Left ventricle myocardium superior (tissue), 1 donor: ENCODE measurements at regions not wholly inside any gene's neighbourhood (a gene's known extent, or its start where the extent isn't known, plus 50 kb on each side); places are given as distances from the start of the nearest gene placed in this dataset.

Experiments used
- ATAC-seq: fragments of 200-7000 bp; cut with Tn5 transposase; one replicate; pipeline ENCODE4 v1.9.1; 2020; ENCODE audit warnings: mild to moderate bottlenecking, moderate library complexity
- DNase-seq: peaks from one replicate; pipeline ENCODE4 v3.0.0-alpha.2; 2020
- intact Hi-C: fragments of 100-400 bp; cut with micrococcal nuclease; formaldehyde crosslinking; loops from one replicate; pipeline ENCODE4 v1.11.0; 2022
- donor health status: DM: no; HTN: yes; CAD: no; lungs with severe emphysema.

DNA sequence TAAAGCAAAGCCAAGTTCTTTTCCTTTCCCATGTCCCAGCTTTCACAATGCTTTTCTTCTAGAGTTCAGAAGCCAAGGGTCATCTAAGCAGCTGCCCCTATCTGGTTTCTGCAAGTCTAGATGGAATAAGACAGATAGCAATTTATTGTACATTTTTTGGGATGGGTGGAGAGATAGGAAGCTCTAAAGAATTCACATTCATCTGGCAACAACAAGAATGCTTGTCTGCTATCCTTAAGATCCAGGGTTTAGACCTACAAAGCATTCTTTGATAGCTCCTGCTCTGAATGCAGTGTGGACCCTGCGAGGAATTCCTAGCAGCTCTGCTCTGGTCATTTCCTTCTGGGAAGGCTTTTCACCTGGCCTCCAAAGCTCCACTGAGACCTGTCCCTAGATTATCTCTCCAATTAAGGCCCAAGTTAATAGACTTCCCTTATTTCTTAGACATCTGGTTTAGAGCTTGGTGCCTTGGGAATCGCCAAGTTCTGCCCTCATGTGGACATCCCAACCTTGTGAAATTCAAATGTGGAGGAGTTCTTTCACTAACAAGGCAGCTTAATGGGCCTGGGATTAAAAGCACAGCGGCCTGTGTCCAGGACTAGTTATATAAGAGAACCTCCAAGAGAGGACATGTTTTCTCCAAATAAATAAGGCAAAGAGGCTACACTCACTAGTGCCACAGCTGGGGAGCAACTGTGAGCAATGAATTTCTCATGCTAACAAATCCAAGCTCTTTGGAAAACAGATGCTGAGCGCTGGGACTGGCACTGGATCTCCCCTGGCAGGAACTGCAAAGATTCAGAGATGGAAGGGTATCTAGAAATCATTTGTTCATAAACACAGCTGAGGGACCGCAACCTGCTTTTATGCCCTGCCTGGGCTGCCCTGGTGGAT, 384.5 kb upstream of the DDHD1 start:
- DNase-seq (peak; percentile 28), ATAC-seq (peak; percentile 10)
- intact Hi-C loops, result loop anchor here (10.0 kb wide), 1 partner anchor 797 kb away; no protein-coding TSS in a partner anchor

- ATAC-seq, result no peak
- DNase-seq, result no peak
- intact Hi-C loops, result loop anchor here (10.0 kb wide), 1 partner anchor 798 kb away; no protein-coding TSS in a partner anchor
These were observed 383.3 kb upstream of the DDHD1 start for GRCh38 chr14:53536446-53536845.

- DNase-seq (no peak), ATAC-seq (no peak)
- intact Hi-C loops, result loop anchor here (10.0 kb wide), 1 partner anchor 800 kb away; no protein-coding TSS in a partner anchor
These were observed 381.7 kb upstream of the DDHD1 start for GRCh38 chr14:53534841-53535240.

DNA sequence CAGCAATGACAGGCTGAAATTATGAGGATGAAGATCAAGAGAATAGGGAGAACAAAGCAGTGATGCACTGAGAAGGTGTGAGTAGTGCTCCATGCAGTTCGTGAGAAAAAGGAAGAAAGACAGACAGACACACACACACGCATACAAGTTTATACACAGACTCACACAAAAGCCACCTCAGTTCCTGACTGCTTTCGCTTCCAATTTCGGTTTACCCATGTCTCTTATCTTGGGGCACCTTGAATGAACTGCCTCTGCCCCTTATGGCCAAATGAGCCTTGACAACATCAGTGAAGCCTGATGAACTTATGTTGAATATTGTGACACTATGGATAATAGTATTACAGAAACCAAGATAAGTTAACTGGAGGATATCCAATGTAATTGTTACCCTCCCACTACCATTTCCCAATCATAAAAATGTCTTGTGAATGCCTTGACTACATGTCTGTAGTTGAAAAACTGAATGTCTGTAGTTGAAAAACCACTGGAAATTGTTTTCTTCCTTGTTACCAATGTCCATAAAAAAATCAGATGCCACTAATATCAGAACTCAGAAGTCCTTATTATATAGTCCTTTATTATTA, 380.4 kb upstream of the DDHD1 start:
- intact Hi-C loops, result loop anchor here (10.0 kb wide), 1 partner anchor 801 kb away; no protein-coding TSS in a partner anchor
- DNase-seq (no peak), ATAC-seq (no peak)

DNA sequence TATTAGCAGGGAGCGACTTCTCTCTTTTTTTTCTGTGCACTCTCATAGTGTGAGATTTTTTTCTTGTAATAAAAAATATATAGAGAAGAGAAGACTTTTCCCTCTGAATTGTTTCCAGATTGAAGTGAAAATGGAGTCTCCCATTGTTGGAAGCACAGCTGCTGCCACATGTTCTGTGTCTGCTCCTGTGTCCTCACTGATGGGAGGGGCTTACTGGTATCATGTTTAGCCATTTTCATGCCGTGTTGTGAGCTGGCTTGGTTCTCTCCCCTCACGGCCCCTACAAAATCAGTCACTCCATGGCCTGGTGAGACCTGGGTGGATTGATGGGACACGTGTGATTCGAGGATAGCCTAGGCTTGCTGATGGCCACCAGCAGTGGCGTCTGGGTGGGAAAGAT, 379.7 kb upstream of the DDHD1 start:
- peak; percentile 40 for ATAC-seq
- intact Hi-C loops, result loop anchor here (10.0 kb wide), 1 partner anchor 802 kb away; no protein-coding TSS in a partner anchor
- peak; percentile 27 for DNase-seq

DNA sequence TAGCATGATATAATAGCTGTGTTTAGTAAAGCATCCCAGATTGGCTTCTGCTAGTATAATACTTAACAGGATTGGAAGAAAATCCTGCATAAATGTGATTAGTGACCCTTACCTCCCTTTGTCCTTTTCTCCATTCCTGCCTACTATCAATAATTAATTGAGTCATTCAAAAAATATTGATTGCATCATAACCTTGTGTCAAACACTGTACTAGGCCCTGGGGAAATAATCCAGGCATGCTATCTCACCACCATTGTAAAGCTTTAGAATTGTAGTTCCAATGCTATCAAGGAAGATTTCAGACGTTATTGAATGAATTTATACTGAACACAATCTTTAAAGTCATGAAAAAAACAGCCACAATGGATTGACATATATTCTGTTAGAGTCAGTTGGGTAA, 378.6 kb upstream of the DDHD1 start:
- intact Hi-C loops, result loop anchor here (10.0 kb wide), 1 partner anchor 803 kb away; no protein-coding TSS in a partner anchor
- ATAC-seq, result no peak
- no peak for DNase-seq

GRCh38 chr14:53531156-53531555, 378.0 kb upstream of the DDHD1 start:
- intact Hi-C loops, result loop anchor here (10.0 kb wide), 1 partner anchor 804 kb away; no protein-coding TSS in a partner anchor
- no peak for ATAC-seq
- DNase-seq, result no peak

- intact Hi-C loops, result no loop called here
- ATAC-seq, result no peak
- DNase-seq, result no peak
These were observed 376.4 kb upstream of the DDHD1 start for GRCh38 chr14:53529519-53529918.

DNA sequence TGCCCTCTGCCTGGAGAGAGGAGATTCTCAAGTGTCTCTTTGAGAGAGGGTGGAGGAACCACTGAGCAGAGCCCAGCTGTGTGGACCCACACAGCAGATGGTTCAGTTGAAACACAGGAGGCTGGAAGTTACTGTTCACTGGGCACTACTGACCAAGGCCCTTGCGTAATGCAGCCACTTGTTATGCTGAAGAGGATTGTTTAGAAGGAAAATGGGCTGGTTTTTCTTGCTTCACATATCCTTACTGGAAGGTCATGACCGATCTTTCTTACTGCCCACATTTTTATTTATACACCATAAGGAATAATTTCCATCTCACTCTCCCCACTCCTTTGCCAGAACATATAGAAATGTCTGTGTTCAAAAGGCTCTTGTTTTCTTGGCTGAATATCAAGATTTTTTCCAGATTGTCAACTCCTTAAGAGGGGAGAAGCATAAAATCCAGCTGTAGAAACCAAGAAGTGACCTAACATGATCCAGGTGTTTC, 375.1 kb upstream of the DDHD1 start:
- ATAC-seq (peak; percentile 27), DNase-seq (no peak)
- intact Hi-C loops, result no loop called here

GRCh38 chr14:53526200-53526599, 373.1 kb upstream of the DDHD1 start:
- DNase-seq, result no peak
- intact Hi-C loops, result no loop called here
- no peak for ATAC-seq

DNA sequence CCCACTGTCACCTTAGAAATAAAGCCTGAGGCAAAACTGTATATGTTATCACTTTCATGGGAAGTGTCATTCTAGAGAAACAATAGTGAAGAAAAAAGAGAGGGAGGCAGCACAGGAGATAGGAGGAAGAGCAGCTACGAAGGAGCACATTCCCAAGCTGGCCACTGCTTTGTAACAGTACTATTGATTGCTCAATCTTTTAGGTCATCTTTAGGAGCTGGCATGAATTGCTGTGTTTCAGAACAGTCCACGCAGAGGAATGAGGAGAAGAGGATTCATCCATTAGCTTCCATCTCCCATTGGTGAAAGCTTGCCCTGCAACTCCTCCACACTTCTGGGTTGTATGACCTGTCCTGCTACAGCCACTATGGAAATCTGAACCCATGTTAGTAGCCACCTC, 372.5 kb upstream of the DDHD1 start:
- intact Hi-C loops, result no loop called here
- ATAC-seq, result peak; percentile 55
- no peak for DNase-seq

DNA sequence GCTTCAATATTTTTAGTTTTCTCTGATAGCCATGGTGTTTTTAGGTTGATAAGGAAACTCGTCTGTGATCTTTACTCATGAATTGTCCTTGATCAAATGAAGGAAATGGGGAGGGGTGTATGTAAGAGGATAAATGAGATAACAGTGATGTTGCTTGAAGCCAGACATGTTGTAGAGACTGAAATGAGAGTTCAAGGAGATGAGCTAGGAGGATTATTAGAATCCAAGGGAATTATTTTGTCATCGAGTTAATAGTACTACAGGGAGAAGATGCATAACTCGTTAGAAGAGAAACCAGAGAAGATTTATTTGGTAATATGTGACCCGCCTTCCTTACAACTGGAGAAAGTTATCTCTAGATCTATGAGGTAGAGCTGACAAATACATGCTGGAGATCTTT, 371.3 kb upstream of the DDHD1 start:
- DNase-seq (no peak), ATAC-seq (no peak)
- intact Hi-C loops, result no loop called here

GRCh38 chr14:53523226-53523625, 370.1 kb upstream of the DDHD1 start:
- DNase-seq, result no peak
- intact Hi-C loops, result no loop called here
- no peak for ATAC-seq

DNA sequence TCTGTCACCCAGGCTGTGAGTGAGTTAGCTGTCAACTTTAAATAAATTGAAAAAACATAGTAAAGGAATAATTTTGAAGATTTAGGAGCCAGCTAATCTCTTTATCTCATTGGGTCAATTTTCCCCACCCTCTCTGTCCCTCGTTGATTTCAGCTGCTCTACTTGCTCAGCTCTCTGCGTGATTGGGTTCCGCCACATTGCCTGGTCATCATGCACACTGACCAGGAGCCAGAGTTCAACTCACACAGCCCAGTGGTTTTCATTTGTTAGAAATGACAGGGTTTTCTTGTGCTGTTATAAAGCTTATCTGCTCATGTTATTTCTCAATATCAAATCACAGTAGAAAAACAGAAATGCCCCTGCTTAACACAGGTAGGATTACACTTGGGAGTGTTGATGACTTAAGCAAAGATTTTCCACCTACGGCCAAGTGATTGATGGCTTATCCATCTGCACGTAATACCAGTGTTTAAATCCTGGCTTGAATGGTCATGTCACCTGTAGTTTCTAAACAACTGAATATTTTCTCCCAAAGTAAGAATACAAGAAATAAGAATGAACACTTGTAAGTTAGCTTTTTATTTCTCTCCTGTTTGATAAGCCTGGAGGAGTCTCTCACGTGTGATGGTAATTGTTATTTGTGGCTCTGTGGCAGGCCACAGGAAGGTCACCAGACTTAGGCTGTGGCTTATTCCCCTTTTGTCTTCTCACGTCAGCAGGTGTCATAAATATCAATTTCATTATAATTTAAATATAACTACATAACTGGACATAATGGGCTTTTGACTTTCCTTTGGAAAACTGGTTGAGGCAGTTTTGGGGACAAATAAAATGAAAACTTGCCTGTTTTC, 367.2 kb upstream of the DDHD1 start:
- intact Hi-C loops, result no loop called here
- no peak for DNase-seq
- ATAC-seq, result no peak

DNA sequence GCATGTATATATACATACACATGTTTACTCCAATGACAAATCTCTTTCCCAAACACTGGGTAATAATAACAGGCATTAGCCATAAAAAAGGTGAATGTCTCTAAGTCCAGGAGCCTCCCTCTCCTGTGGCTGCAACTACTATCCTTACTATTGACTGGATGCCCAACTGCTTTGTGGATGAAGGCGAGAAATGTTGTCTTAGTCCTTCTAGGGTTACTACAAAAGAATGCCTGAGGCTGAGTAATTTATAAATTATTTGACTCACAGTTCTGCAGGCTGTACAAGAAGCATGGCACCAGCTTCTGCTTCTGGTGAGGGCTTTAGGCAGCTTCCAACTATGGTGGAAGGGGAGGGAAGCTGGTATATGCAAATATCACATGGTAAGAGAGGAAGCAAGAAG, 366.0 kb upstream of the DDHD1 start:
- ATAC-seq, result no peak
- intact Hi-C loops, result no loop called here
- DNase-seq, result no peak

- no peak for ATAC-seq
- intact Hi-C loops, result no loop called here
- no peak for DNase-seq
These were observed 364.3 kb upstream of the DDHD1 start for GRCh38 chr14:53517270-53517960.

- ATAC-seq, result no peak
- DNase-seq, result no peak
- intact Hi-C loops, result no loop called here
These were observed 363.2 kb upstream of the DDHD1 start for GRCh38 chr14:53516261-53516774.

DNA sequence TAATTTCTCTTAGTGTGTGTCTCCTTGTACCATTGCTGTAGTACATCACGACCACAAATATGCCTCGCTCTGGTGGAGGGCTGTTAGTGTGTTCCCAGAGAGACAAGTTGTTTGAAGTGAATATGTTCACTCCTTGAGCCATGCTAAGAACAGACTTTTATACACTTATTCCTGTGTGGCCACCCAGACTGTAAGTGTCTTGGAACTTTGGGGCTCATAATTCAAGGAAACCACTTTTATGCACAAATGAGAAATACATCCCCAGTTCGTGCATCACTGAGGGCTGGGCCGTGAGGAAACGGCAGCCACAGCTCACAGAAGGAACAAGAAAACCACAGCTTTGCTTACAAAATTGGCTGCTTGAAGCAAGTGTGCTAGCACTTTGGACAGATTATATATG, 362.2 kb upstream of the DDHD1 start:
- no peak for DNase-seq
- ATAC-seq, result no peak
- intact Hi-C loops, result no loop called here

- DNase-seq (no peak), ATAC-seq (no peak)
- intact Hi-C loops, result no loop called here
These were observed 361.1 kb upstream of the DDHD1 start for GRCh38 chr14:53514197-53514596.
